Neural progenitor cell (in vitro differentiated cells): ENCODE measurements at regions not wholly inside any gene's neighbourhood (a gene's known extent, or its start where the extent isn't known, plus 50 kb on each side); places are given as distances from the start of the nearest gene placed in this dataset.

Source experiments
- CTCF ChIP-seq: fragments of 200-600 bp; sonication (generic); IDR thresholded peaks from 2 replicates; pipeline ENCODE4 v1.5.1; 2017; ENCODE audit warnings: antibody characterized with exemption, mild to moderate bottlenecking
- EZH2 ChIP-seq: fragments of 200-600 bp; sonication (generic); IDR thresholded peaks from 2 replicates; pipeline ENCODE4 v1.6.1; 2017; ENCODE audit warnings: antibody characterized with exemption, mild to moderate bottlenecking, moderate library complexity
- EZH2phosphoT487 ChIP-seq: fragments of 200-600 bp; sonication (generic); IDR thresholded peaks from 2 replicates; pipeline ENCODE4 v1.6.1; 2017; ENCODE audit warnings: antibody characterized with exemption

DNA sequence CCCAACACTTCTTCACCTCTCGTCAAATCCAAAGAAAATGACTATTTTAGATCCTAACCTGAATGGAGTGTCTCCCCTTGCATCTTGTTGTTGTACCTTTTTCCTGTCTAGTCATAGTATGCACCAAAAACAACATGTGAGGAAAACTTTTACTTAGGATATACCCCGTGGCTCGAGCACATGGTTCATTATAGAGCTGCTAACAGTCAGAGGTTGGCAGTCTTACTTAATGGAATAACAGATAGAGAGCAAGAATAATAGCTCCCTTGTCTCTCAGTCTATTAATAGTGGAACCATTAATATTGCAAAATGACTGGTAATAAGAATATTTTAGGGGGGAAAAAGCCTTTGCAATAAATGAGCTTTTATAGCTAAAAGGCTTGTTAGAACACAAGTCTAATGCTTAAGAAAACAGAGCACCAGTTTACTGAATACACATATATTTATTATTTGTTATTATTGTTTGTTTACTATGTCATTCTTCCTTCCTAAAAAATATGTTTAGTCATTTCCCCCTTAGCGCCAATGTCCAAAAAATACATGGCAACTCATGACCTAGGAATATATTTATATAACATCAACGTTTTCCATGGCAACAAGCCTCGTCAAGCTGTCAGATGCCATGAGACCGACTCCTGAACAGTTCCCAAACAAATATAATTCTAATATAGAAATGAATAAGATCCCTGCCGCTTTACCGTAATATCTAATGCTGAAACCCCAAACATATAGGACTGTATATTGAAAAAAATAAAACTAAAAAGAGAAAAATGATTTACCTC lies 592.4 kb downstream of the SOX5 start:
- TF ChIP-seq CTCF = no peak
- TF ChIP-seq EZH2 = no peak
- no peak for TF ChIP-seq EZH2phosphoT487
